ENCODE measurements at regions not wholly inside any gene's neighbourhood (a gene's known extent, or its start where the extent isn't known, plus 50 kb on each side); places are given as distances from the start of the nearest gene placed in this dataset.

GRCh38 chr1:25054526-25055323 lies 124.6 kb upstream of the RUNX3 start:
- H3K27ac ChIP-seq (ENCODE audit: low read depth in 2 of 2, low read length in 2 of 2), result no peak overlapping the region
- peak in 1 of 5 donors; percentile 31 for DNase-seq
- no peaks in the 10 kb centered on the region for H3K9me3 ChIP-seq (ENCODE audit: control insufficient read depth in 2 of 3, insufficient read depth in 1 of 3, low read length in 3 of 3)
- intact Hi-C loops (cut with DNase I), result no loop called here
- no peak for TF ChIP-seq CTCF (IDR thresholded peaks at IDR 0.05; ENCODE audit: borderline replicate concordance, extremely low read depth, insufficient read depth)
- FAIRE-seq, result no peak
- no peaks in the 10 kb centered on the region for H3K36me3 ChIP-seq (ENCODE audit: control insufficient read depth in 2 of 3, insufficient read depth in 3 of 3, low read length in 3 of 3)
- no peak overlapping the region for H3K4me3 ChIP-seq (ENCODE audit: low read length in 3 of 3)
- no peaks in the 10 kb centered on the region for H3K27me3 ChIP-seq (ENCODE audit: control insufficient read depth, insufficient read depth, low read length)
- H3K4me1 ChIP-seq (ENCODE audit: control insufficient read depth in 2 of 3, insufficient read depth in 2 of 3, low read depth in 1 of 3, low read length in 3 of 3), result no peaks in the 10 kb centered on the region
- no peak overlapping the region for H3K9ac ChIP-seq (ENCODE audit: low read length in 3 of 3)

GRCh38 chr1:25053576-25054250 lies 123.6 kb upstream of the RUNX3 start:
- no peak for TF ChIP-seq CTCF (IDR thresholded peaks at IDR 0.05; ENCODE audit: borderline replicate concordance, extremely low read depth, insufficient read depth)
- DNase-seq, result peak in 1 of 5 donors; percentile 46
- H3K27me3 ChIP-seq (ENCODE audit: control insufficient read depth, insufficient read depth, low read length), result no peaks in the 10 kb centered on the region
- FAIRE-seq, result no peak
- intact Hi-C loops (cut with DNase I), result no loop called here
- H3K36me3 ChIP-seq (ENCODE audit: control insufficient read depth in 2 of 3, insufficient read depth in 3 of 3, low read length in 3 of 3), result no peaks in the 10 kb centered on the region
- no peak overlapping the region for H3K27ac ChIP-seq (ENCODE audit: low read depth in 2 of 2, low read length in 2 of 2)
- H3K4me3 ChIP-seq (ENCODE audit: low read length in 3 of 3), result no peak overlapping the region
- no peak overlapping the region for H3K9ac ChIP-seq (ENCODE audit: low read length in 3 of 3)
- no peaks in the 10 kb centered on the region for H3K4me1 ChIP-seq (ENCODE audit: control insufficient read depth in 2 of 3, insufficient read depth in 2 of 3, low read depth in 1 of 3, low read length in 3 of 3)
- H3K9me3 ChIP-seq (ENCODE audit: control insufficient read depth in 2 of 3, insufficient read depth in 1 of 3, low read length in 3 of 3), result no peaks in the 10 kb centered on the region

GRCh38 chr1:25051906-25052305 lies 121.8 kb upstream of the RUNX3 start:
- no peak overlapping the region for H3K9ac ChIP-seq (ENCODE audit: low read length in 3 of 3)
- no peak overlapping the region for H3K4me3 ChIP-seq (ENCODE audit: low read length in 3 of 3)
- no peaks in the 10 kb centered on the region for H3K9me3 ChIP-seq (ENCODE audit: control insufficient read depth in 2 of 3, insufficient read depth in 1 of 3, low read length in 3 of 3)
- intact Hi-C loops (cut with DNase I), result no loop called here
- TF ChIP-seq CTCF (IDR thresholded peaks at IDR 0.05; ENCODE audit: borderline replicate concordance, extremely low read depth, insufficient read depth), result no peak
- DNase-seq (no peak), FAIRE-seq (no peak)
- no peaks in the 10 kb centered on the region for H3K4me1 ChIP-seq (ENCODE audit: control insufficient read depth in 2 of 3, insufficient read depth in 2 of 3, low read depth in 1 of 3, low read length in 3 of 3)
- no peaks in the 10 kb centered on the region for H3K27me3 ChIP-seq (ENCODE audit: control insufficient read depth, insufficient read depth, low read length)
- H3K27ac ChIP-seq (ENCODE audit: low read depth in 2 of 2, low read length in 2 of 2), result no peak overlapping the region
- no peaks in the 10 kb centered on the region for H3K36me3 ChIP-seq (ENCODE audit: control insufficient read depth in 2 of 3, insufficient read depth in 3 of 3, low read length in 3 of 3)
